ENCODE measurements at regions not wholly inside any gene's neighbourhood (a gene's known extent, or its start where the extent isn't known, plus 50 kb on each side); places are given as distances from the start of the nearest gene placed in this dataset.

DNA sequence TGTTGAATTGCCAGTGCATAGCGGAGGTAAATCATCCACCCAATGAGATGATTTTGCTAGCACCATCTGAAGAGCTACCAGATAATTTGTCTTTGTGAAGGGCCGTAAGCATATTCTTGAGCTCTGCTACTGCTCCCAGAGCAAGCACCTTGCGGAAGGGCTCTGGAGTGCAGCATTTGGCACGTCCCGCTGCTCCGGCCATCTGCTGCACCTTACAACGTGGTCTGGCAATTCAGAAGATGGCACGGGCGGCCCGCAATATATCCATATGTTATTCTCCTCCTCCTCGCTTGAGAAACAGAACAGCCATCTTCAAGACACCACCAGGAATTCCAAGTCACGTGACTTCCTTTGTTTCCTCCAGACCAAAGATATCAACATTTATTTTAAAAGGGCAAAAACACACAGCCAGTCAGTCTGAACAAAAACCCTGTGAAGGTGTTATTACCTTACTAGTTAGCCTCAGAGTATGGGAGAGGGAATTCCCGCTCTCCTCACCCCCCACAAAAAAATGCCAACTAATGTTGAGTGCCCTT, 1095.7 kb upstream of the TENM3 start:
- no peak overlapping the region for H3K27ac Mint-ChIP-seq
- H3K4me1 Mint-ChIP-seq = no peaks in the 10 kb centered on the region
- no peak overlapping the region for H3K4me3 Mint-ChIP-seq
- no peaks in the 10 kb centered on the region for H3K36me3 Mint-ChIP-seq
- H3K9me3 Mint-ChIP-seq = peaks cover 0 to 5% (median under 1%) of the 10 kb centered on the region in 6 donors
- no peak for DNase-seq
- peaks cover 0 to 2% (median 0%) of the 10 kb centered on the region in 3 donors for H3K27me3 Mint-ChIP-seq (ENCODE audit: low read depth in 3 of 3)

DNA sequence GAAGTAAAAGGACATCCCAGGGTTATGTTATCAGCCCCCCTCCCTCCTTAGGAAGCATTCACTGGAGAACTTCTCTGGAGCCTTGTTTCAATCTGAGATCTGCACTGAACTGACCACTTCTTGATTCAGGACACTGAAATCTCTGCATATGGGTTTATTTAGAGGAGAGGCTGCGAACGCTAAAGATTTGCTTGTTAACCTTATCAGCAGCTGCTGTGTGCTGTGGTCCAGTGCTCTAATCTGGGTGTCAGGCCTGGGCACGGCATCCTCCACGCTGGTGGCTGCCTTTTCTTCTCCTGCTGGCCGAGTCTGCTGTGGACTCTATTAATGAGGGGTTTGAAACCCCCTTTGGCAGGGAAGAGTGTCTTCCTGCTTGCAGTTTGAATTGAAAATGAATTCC, 1094.7 kb upstream of the TENM3 start:
- Mint-ChIP-seq H3K36me3 (no peaks in the 10 kb centered on the region), H3K27ac (no peak overlapping the region), H3K4me3 (no peak overlapping the region), H3K4me1 (no peaks in the 10 kb centered on the region), H3K9me3 (peaks cover 0 to 6% (median under 1%) of the 10 kb centered on the region in 6 donors), H3K27me3 (ENCODE audit: low read depth in 3 of 3) (peaks cover 0 to 2% (median 0%) of the 10 kb centered on the region in 3 donors)
- no peak for DNase-seq

DNA sequence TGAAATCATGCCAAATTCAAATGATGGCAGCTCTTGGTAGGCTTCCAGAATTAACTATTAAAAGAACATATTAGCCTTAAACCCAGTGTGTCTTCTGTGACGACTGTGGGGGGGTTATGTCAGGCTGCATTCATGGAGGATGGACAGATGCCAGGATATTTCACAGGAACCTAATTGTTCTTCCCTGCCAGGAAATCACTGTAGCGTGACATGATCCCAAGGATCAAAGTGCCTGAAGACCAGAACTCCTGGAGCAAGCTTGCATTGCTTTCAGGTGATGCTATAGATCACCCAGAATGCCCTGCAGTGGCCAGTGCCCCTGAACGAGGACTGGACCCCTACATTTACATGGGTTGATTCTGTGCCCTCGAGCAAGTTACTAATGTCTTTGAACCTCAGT, 1093.0 kb upstream of the TENM3 start:
- Mint-ChIP-seq H3K4me3 (no peak overlapping the region), H3K4me1 (no peaks in the 10 kb centered on the region), H3K36me3 (no peaks in the 10 kb centered on the region), H3K27ac (no peak overlapping the region), H3K9me3 (peaks cover 0 to 12% (median 2%) of the 10 kb centered on the region in 6 donors), H3K27me3 (ENCODE audit: low read depth in 3 of 3) (peaks cover 0 to 2% (median 0%) of the 10 kb centered on the region in 3 donors)
- DNase-seq = no peak

DNA sequence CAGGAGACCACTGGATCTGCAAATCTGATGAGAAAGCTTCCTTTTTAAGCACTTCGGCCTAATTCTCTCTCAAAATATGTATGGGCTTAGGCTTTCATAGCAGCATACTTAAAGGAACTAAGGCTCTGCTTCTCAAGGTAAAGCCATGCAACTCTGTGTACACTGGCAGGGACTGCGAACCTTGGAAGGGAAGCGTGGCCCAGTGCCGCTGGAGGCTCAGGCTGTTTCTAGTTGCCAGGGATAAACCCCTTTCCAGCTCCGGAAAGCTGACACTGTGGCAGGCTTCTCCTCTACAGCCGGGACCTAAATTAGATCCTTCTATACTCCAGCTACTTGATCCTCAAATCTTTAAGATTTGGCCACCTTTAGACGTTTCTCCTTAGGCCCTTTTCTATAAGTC, 1091.3 kb upstream of the TENM3 start:
- DNase-seq = no peak
- Mint-ChIP-seq H3K27me3 (ENCODE audit: low read depth in 3 of 3) (peaks cover 0 to 2% (median 0%) of the 10 kb centered on the region in 3 donors), H3K9me3 (peaks cover 0 to 12% (median 1%) of the 10 kb centered on the region in 6 donors), H3K27ac (no peak overlapping the region), H3K36me3 (no peaks in the 10 kb centered on the region), H3K4me1 (no peaks in the 10 kb centered on the region), H3K4me3 (no peak overlapping the region)

DNA sequence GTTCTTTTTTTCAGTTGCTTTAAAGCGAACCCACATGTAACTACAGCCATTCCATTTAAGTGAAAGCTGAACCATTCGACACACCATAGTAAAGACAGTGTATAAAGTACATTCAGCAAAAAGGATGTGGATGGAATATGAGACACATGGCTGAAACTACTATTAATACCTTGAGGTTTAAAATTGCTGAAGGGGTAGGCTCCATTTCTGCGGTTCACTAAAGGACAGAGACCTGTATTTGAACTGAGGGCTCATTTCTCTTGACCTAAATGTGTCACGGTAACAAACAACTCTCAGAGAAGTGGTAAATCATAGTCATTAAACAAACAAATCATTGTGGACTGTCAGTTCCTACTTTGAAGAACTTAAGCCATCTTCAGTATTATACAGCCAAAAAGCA, 1085.6 kb upstream of the TENM3 start:
- Mint-ChIP-seq H3K36me3 (peaks cover 0 to 4% (median 0%) of the 10 kb centered on the region in 3 donors), H3K4me3 (no peak overlapping the region), H3K27me3 (ENCODE audit: low read depth in 3 of 3) (no peaks in the 10 kb centered on the region), H3K9me3 (peaks cover 0 to 9% (median 4%) of the 10 kb centered on the region in 6 donors), H3K4me1 (no peaks in the 10 kb centered on the region), H3K27ac (no peak overlapping the region)
- DNase-seq = no peak

DNA sequence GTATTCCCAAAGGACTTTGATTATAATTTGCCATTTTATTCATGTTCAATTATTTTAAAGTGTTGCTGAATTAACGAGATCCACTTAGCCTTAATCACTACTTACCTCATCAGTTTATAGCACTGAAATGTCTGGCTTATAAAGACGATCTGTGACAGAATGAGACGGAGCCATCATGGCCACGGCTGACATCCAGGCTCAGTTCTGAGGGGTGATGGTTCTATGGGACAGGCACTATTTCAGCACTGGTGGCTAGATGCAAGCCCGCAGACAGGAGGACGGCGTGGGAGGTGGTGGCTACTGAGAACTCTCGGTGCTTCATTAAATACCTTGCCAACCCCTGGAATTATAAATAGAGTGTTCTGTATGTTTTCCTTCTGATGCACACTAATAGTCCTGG, 1084.2 kb upstream of the TENM3 start:
- Mint-ChIP-seq H3K36me3 (peaks cover 0 to 4% (median 0%) of the 10 kb centered on the region in 3 donors), H3K27me3 (ENCODE audit: low read depth in 3 of 3) (no peaks in the 10 kb centered on the region), H3K9me3 (peaks cover 0 to 7% (median 4%) of the 10 kb centered on the region in 6 donors), H3K4me3 (no peak overlapping the region), H3K4me1 (no peaks in the 10 kb centered on the region), H3K27ac (no peak overlapping the region)
- no peak for DNase-seq

DNA sequence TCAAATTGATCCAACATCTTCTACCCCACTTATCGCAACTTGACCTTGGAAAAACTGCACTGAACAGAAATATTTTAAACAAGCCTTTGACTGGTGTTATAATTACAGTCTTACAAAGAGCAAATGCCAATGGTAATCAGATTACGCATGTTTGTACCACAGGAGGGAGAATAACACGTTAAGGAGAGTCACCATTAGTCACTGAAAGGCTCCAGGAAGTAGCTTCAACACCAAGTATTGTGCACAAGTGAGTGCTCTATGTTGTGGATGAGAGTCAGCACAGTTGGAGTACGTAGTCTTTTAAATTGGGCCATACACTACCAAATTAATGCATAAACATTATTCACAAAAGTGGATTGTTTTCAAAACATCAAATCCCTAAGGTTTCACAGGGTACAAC, 1081.5 kb upstream of the TENM3 start:
- peaks cover 0 to 7% (median under 1%) of the 10 kb centered on the region in 6 donors for H3K9me3 Mint-ChIP-seq
- no peak for DNase-seq
- no peak overlapping the region for H3K4me3 Mint-ChIP-seq
- H3K27ac Mint-ChIP-seq = no peak overlapping the region
- H3K4me1 Mint-ChIP-seq = no peaks in the 10 kb centered on the region
- H3K36me3 Mint-ChIP-seq = peaks cover 0 to 4% (median 0%) of the 10 kb centered on the region in 3 donors
- no peaks in the 10 kb centered on the region for H3K27me3 Mint-ChIP-seq (ENCODE audit: low read depth in 3 of 3)

DNA sequence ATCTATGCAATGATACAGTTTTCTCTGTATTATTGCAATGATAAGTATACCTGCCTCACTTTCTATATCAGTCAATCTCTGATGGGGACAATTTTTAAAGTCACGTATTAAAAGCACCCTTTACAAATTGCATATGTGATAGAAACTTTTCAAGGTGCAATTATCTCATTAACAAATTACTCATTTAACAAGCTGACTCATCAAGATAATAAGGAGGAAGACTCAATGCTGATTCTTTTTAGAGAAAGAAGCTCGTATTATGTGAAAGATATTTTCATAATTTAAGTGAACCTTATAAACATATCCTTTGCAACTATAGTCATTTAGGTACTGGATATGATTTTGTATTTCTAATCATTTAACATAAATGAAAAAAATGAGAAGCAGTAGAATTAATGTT, 1080.9 kb upstream of the TENM3 start:
- no peak for DNase-seq
- H3K27me3 Mint-ChIP-seq (ENCODE audit: low read depth in 3 of 3) = no peaks in the 10 kb centered on the region
- H3K27ac Mint-ChIP-seq = no peak overlapping the region
- H3K9me3 Mint-ChIP-seq = peaks cover 0 to 7% (median under 1%) of the 10 kb centered on the region in 6 donors
- H3K36me3 Mint-ChIP-seq = peaks cover 0 to 4% (median 0%) of the 10 kb centered on the region in 3 donors
- H3K4me3 Mint-ChIP-seq = no peak overlapping the region
- no peaks in the 10 kb centered on the region for H3K4me1 Mint-ChIP-seq

DNA sequence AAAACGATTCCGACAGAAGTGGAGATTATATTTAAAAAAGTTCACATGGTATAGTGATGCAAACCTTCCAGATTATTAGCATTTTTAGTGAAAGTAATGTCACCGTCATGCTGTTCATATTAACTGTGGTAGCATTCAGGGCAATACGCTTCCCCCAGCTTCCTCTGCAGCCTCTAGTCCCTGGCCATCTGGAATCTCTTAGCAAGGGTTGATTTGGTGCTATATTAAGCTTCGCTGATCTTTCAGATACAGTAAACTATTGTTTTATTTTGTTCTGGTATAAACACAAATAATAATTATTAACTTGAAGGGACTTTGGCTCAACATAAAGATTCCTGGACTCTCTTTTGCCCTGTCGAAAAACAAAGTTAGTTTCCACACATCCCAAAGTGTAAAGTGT, 1080.5 kb upstream of the TENM3 start:
- Mint-ChIP-seq H3K27ac (no peak overlapping the region), H3K9me3 (peaks cover 0 to 7% (median under 1%) of the 10 kb centered on the region in 6 donors), H3K36me3 (peaks cover 0 to 4% (median 0%) of the 10 kb centered on the region in 3 donors), H3K4me3 (no peak overlapping the region), H3K4me1 (no peaks in the 10 kb centered on the region), H3K27me3 (ENCODE audit: low read depth in 3 of 3) (no peaks in the 10 kb centered on the region)
- no peak for DNase-seq

DNA sequence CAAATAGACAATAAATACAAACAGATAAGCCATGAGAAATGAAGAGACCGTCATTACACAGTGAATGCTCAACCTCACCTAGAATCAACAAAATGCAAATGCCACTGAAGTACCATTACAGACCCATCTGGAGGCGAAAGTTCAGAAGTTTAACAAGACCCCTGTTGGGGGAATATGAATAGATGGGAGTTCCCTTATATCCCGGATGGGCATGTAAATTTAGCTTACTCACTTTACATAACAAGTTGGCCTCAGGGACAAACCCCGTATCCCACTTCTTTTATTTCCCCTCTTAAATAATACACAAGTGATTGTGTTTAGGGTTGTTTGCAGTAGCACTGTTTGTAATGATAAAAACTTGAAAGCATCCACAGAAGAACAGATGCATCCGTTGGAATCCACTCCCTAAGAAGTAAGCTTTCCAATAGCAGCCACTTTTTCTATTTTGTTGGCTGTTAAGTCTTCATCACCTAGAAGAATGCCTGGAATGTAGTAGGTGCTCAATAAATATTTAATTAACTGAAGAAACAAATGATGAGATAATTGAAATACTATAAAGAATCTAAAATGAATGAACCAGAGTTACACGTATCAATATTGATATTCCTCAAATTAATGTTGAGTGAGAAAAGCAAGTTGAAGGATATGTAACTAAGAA, 1076.3 kb upstream of the TENM3 start:
- Mint-ChIP-seq H3K9me3 (peaks cover 0 to 4% (median 0%) of the 10 kb centered on the region in 6 donors), H3K4me1 (no peaks in the 10 kb centered on the region), H3K27me3 (ENCODE audit: low read depth in 3 of 3) (peaks cover 0 to 2% (median 0%) of the 10 kb centered on the region in 3 donors), H3K4me3 (no peak overlapping the region), H3K36me3 (no peaks in the 10 kb centered on the region), H3K27ac (no peak overlapping the region)
- DNase-seq = no peak

DNA sequence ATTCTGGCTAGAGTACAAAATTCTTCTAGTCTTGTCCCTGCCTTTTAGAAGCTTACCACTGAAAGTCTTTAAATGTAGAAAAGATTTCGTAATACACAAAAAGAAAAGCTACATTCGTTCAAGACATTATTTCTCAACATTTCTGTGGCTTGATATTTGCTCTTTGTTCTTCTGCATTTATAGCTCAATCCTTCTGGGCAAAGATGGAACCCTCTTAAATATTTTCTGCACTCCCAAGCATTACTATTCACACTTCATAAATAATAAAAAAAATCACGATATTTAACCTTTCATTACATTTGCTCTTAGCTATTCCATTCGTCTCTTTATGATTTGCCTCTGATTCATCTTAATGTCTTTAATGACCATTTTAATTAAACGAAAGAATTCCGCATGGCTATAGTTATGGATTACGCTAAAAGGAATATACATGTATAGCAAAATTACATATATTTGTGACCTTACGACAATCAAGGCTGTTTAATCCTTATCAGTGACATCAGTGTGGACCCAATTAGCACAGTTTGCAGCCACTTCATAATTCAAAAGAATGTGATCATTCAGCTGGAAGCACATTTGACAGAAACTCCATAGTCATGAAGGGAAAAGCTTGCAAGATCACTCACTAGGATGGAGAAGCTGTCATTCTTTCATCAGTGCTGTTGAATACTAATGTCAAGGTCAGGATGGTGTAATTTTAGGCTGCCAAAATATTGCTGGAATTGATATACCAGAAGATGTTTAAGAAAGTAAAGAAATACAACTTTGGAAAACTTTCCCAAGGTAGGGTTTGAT, 1075.0 kb upstream of the TENM3 start:
- no peak overlapping the region for H3K4me3 Mint-ChIP-seq
- no peaks in the 10 kb centered on the region for H3K36me3 Mint-ChIP-seq
- peaks cover 0 to 4% (median 0%) of the 10 kb centered on the region in 6 donors for H3K9me3 Mint-ChIP-seq
- H3K27ac Mint-ChIP-seq = no peak overlapping the region
- DNase-seq = no peak
- H3K27me3 Mint-ChIP-seq (ENCODE audit: low read depth in 3 of 3) = peaks cover 0 to 2% (median 0%) of the 10 kb centered on the region in 3 donors
- H3K4me1 Mint-ChIP-seq = no peaks in the 10 kb centered on the region

DNA sequence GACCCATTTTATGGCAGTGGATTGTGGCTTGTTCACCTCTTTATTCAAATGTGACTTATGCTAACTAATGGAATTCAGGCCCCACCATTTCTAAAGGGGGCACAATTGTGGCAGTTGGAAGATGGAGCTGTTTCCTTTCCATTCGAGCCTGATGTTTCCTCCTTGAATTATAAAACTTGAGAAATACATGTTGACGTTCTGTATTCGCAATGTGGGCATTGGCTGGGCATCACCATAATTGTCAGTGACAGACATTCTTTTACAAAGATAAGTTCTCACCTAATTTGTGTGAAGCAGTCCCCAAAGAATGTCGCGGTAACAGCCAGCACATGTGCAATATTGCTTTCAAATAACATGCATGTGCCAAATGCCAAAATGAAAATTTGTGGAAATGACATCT, 1070.2 kb upstream of the TENM3 start:
- Mint-ChIP-seq H3K9me3 (peaks cover 0 to 9% (median 2%) of the 10 kb centered on the region in 6 donors), H3K27ac (no peak overlapping the region), H3K4me3 (no peak overlapping the region), H3K4me1 (no peaks in the 10 kb centered on the region), H3K27me3 (ENCODE audit: low read depth in 3 of 3) (peaks cover 0 to 2% (median 0%) of the 10 kb centered on the region in 3 donors), H3K36me3 (no peaks in the 10 kb centered on the region)
- no peak for DNase-seq

DNA sequence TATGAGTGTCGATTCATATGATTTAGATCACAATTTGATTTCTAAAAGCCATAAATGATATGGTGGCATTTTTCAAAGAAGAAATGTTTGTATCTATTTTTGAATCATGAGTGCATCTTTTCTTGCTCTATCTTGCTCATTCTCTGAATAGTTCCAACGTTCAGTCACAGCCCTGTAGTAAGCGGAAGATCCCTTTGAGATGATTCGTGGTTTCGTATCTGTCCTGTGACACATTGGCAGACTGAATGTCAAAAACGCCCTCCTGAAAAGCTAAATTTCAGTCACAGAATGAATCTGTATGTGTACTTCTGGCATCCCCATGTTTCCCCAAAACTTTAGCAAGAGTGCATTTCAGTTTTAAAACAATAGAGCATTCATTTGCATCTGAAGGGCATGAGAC, 1066.9 kb upstream of the TENM3 start:
- Mint-ChIP-seq H3K4me1 (no peaks in the 10 kb centered on the region), H3K27me3 (ENCODE audit: low read depth in 3 of 3) (peaks cover 0 to 5% (median 0%) of the 10 kb centered on the region in 3 donors), H3K36me3 (no peaks in the 10 kb centered on the region), H3K9me3 (peaks cover 2 to 18% (median 7%) of the 10 kb centered on the region in 6 donors), H3K4me3 (no peak overlapping the region), H3K27ac (no peak overlapping the region)
- DNase-seq = no peak

DNA sequence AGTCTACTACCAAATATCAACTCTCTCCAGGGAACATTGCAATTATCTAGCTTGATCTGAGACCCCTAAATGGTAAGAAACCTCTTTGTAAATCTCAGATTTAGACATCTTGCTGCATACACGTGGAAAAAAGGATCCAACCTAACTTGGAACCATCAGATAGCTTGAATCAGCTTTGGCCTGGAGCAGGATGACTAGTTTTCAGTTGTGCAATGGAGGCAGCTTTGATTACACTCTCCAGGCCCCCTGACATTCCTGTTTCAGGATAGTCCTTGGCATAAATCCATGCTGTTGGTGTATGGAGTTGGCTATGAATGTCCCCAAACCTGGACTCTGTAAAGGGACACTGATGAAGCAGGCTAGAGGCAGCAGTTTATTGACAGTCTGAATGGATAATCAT, 1061.9 kb upstream of the TENM3 start:
- DNase-seq = no peak
- H3K9me3 Mint-ChIP-seq = peaks cover 3 to 34% (median 13%) of the 10 kb centered on the region in 6 donors
- H3K27ac Mint-ChIP-seq = no peak overlapping the region
- peaks cover 0 to 5% (median 2%) of the 10 kb centered on the region in 3 donors for H3K27me3 Mint-ChIP-seq (ENCODE audit: low read depth in 3 of 3)
- no peaks in the 10 kb centered on the region for H3K4me1 Mint-ChIP-seq
- no peak overlapping the region for H3K4me3 Mint-ChIP-seq
- H3K36me3 Mint-ChIP-seq = no peaks in the 10 kb centered on the region

Measured in immature natural killer cell (primary cell).